Spleen (tissue), 7 donors: ENCODE measurements at regions not wholly inside any gene's neighbourhood (a gene's known extent, or its start where the extent isn't known, plus 50 kb on each side); places are given as distances from the start of the nearest gene placed in this dataset.

Experiments used
- POLR2AphosphoS5 ChIP-seq, 3 donors: sonication (generic); formaldehyde crosslinking; IDR thresholded peaks; one replicate each; pipeline ENCODE4 v1.5.1; 2017; ENCODE audit warnings: antibody characterized with exemption in 3 of 3
- TF ChIP-seq, protein P1 (sequence below), 11 experiments: fragments of 200-600 bp in 7 of 11; fragments of 450-650 bp in 4 of 11; sonication (generic) in 4 of 11; IDR thresholded peaks in 8 of 11; conservative IDR thresholded peaks in 3 of 11; 1 replicate in 7 of 11; 2 replicates in 4 of 11; pipeline versions ENCODE4 v1.4.0 to v1.8.0; 2016 to 2021; ENCODE audit warnings: antibody characterized with exemption in 11 of 11, inconsistent platforms in 4 of 11, mild to moderate bottlenecking in 1 of 11
- donor health status: DM: no; HTN: no; CAD: no; lungs with moderate emphysema.
- donor health status: DM: no; HTN: no; CAD: no.
- donor health status: DM: no; HTN: no; CAD: no.

GRCh38 chr3:46080969-46081345 is 53.7 kb upstream of the XCR1 start:
- TF ChIP-seq POLR2AphosphoS5 (IDR thresholded peaks at IDR 0.05), result no peak
- TF ChIP-seq, protein P1, sequence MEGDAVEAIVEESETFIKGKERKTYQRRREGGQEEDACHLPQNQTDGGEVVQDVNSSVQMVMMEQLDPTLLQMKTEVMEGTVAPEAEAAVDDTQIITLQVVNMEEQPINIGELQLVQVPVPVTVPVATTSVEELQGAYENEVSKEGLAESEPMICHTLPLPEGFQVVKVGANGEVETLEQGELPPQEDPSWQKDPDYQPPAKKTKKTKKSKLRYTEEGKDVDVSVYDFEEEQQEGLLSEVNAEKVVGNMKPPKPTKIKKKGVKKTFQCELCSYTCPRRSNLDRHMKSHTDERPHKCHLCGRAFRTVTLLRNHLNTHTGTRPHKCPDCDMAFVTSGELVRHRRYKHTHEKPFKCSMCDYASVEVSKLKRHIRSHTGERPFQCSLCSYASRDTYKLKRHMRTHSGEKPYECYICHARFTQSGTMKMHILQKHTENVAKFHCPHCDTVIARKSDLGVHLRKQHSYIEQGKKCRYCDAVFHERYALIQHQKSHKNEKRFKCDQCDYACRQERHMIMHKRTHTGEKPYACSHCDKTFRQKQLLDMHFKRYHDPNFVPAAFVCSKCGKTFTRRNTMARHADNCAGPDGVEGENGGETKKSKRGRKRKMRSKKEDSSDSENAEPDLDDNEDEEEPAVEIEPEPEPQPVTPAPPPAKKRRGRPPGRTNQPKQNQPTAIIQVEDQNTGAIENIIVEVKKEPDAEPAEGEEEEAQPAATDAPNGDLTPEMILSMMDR (IDR thresholded peaks at IDR 0.05 in 8 of 11, conservative IDR thresholded peaks at IDR 0.05 in 3 of 11), result no peak
